Tibial nerve (tissue), 4 donors: ENCODE measurements at regions not wholly inside any gene's neighbourhood (a gene's known extent, or its start where the extent isn't known, plus 50 kb on each side); places are given as distances from the start of the nearest gene placed in this dataset.

ENCODE experiments used
- DNase-seq, 2 donors: peaks; one replicate each; pipeline ENCODE4 v3.0.0-alpha.2; 2019; ENCODE audit warnings: low spot score in 2 of 2
- H3K27ac ChIP-seq, 4 donors: fragments of 200-600 bp; sonication (generic) in 3 of 4; one replicate each; pipeline ENCODE4 v1.5.1; 2017 to 2019; ENCODE audit warnings: mild to moderate bottlenecking in 1 of 4
- H3K27me3 ChIP-seq, 2 donors: fragments of 200-600 bp; sonication (generic) in 1 of 2; one replicate each; pipeline versions ENCODE4 v1.5.1 to v1.6.0; 2017 to 2019
- H3K36me3 ChIP-seq, 3 donors: fragments of 200-600 bp; sonication (generic); one replicate each; pipeline ENCODE4 v1.5.1; 2018 to 2019
- H3K4me1 ChIP-seq, 4 donors: fragments of 200-600 bp; sonication (generic) in 3 of 4; one replicate each; pipeline ENCODE4 v1.5.1; 2017 to 2019
- H3K4me3 ChIP-seq, 4 donors: fragments of 200-600 bp; sonication (generic) in 3 of 4; one replicate each; pipeline ENCODE4 v1.5.1; 2017 to 2019; ENCODE audit warnings: mild to moderate bottlenecking in 1 of 4, moderate library complexity in 1 of 4
- H3K9me3 ChIP-seq, 4 donors: fragments of 200-600 bp; sonication (generic) in 3 of 4; one replicate each; pipeline ENCODE4 v1.5.1; 2017 to 2019
- EP300 ChIP-seq, 2 donors: sonication (generic); formaldehyde crosslinking; IDR thresholded peaks; one replicate each; pipeline ENCODE4 v1.6.1; 2017; ENCODE audit warnings: antibody characterized with exemption in 2 of 2, mild to moderate bottlenecking in 1 of 2
- POLR2A ChIP-seq, 2 donors: fragments of 450-650 bp; IDR thresholded peaks; one replicate each; pipeline ENCODE4 v1.6.1; 2017; ENCODE audit warnings: antibody characterized with exemption in 2 of 2, mild to moderate bottlenecking in 2 of 2, moderate library complexity in 2 of 2
- WGBS, 2 donors: methylation state at CpG; one replicate each; pipeline ENCODE4 v1.1.5; 2018; 5-methylcytosine and 5-hydroxymethylcytosine counted together
- TF ChIP-seq, protein P1 (sequence below), 5 experiments: fragments of 200-600 bp in 3 of 5; fragments of 450-650 bp in 2 of 5; sonication (generic) in 3 of 5; IDR thresholded peaks; one replicate each; pipeline ENCODE4 v1.5.1; 2016 to 2019; ENCODE audit warnings: antibody characterized with exemption in 5 of 5, mild to moderate bottlenecking in 3 of 5, moderate library complexity in 2 of 5

DNA sequence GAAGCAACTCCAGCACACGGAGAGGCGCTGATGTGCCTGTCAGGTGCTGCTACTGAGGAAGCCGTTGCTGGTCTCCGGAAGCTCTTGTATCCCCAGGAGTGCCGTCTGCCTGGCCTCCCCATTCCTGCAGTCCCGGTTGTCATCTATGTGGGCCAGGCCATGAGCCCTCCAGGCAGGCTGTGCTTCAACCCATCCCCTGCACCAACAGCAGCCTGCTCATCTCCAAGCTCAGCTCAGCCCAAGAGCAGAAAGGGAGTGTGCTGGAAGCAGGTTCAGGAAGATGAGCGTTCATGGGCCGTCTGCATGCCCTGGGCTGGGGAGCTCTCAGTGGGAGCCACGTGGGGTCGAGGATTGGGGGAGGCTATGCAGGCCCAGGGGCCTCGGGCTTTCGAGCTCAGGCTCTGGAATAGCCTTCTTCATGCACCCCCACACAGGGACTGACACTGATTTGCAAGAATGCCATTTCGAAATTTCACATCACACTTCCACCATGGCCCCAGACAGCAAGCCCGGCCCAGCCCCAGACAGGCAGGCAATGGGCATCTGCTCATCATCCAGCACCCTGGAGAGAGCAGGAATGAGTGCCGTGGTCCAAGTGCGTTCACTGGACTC is 164.5 kb downstream of the KIF26A start:
- DNase-seq = no peak
- H3K36me3 ChIP-seq = no peaks in the 10 kb centered on the region
- H3K4me1 ChIP-seq = no peaks in the 10 kb centered on the region
- WGBS, 2 donors = 70 to 74% methylated on average over 14 to 16 of the region's 16 CpGs
- H3K9me3 ChIP-seq = no peaks in the 10 kb centered on the region
- H3K27me3 ChIP-seq = no peaks in the 10 kb centered on the region
- no peak overlapping the region for H3K4me3 ChIP-seq
- no peak for TF ChIP-seq POLR2A (IDR thresholded peaks at IDR 0.05)
- no peak for TF ChIP-seq EP300 (IDR thresholded peaks at IDR 0.05)
- TF ChIP-seq, protein P1, sequence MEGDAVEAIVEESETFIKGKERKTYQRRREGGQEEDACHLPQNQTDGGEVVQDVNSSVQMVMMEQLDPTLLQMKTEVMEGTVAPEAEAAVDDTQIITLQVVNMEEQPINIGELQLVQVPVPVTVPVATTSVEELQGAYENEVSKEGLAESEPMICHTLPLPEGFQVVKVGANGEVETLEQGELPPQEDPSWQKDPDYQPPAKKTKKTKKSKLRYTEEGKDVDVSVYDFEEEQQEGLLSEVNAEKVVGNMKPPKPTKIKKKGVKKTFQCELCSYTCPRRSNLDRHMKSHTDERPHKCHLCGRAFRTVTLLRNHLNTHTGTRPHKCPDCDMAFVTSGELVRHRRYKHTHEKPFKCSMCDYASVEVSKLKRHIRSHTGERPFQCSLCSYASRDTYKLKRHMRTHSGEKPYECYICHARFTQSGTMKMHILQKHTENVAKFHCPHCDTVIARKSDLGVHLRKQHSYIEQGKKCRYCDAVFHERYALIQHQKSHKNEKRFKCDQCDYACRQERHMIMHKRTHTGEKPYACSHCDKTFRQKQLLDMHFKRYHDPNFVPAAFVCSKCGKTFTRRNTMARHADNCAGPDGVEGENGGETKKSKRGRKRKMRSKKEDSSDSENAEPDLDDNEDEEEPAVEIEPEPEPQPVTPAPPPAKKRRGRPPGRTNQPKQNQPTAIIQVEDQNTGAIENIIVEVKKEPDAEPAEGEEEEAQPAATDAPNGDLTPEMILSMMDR (IDR thresholded peaks at IDR 0.05) = no peak
- no peak overlapping the region for H3K27ac ChIP-seq

DNA sequence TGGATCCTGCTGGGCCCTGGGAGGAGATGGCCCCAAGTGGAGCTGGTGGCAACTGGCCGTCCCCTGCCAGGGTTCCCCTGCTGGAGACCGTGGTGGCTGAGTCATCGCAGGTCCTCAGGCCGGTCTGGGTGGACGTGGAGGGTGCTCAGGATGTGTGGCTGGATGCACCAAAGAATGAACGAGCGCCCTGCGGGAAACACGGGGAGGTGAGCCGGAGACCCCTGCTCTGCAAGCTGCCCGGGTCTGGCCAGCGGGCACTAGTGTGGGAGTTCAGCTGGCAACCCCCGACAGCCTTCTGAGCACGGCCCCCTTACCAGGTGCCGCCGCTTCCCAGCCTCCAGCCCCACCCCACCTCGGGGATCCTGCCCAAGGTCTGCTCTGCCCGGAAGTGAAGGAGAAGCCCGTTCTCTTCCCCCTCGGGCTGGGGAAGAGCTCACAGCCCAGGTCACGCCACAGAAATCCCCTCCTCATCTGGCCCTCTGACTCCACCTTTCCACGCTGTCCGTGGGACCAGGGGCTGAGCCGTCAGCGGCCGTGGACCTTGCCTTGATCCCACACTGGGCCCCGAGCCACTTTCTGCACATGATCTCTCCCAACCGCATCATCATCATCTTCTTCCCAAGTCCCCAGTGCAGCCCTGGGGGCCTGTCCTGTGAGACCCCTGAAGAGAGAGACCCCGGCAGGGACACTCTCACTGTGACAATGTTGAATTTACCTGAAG is 165.5 kb downstream of the KIF26A start:
- no peaks in the 10 kb centered on the region for H3K27me3 ChIP-seq
- H3K36me3 ChIP-seq = no peaks in the 10 kb centered on the region
- H3K4me3 ChIP-seq = no peak overlapping the region
- H3K4me1 ChIP-seq = no peaks in the 10 kb centered on the region
- peaks cover 0 to under 1% (median 0%) of the 10 kb centered on the region in 4 donors for H3K9me3 ChIP-seq
- TF ChIP-seq, protein P1 (IDR thresholded peaks at IDR 0.05) = no peak
- TF ChIP-seq EP300 (IDR thresholded peaks at IDR 0.05) (no peak), POLR2A (IDR thresholded peaks at IDR 0.05) (no peak)
- no peak for DNase-seq
- H3K27ac ChIP-seq = no peak overlapping the region
- WGBS, 2 donors = 84% methylated on average over 28 to 29 of the region's 29 CpGs

DNA sequence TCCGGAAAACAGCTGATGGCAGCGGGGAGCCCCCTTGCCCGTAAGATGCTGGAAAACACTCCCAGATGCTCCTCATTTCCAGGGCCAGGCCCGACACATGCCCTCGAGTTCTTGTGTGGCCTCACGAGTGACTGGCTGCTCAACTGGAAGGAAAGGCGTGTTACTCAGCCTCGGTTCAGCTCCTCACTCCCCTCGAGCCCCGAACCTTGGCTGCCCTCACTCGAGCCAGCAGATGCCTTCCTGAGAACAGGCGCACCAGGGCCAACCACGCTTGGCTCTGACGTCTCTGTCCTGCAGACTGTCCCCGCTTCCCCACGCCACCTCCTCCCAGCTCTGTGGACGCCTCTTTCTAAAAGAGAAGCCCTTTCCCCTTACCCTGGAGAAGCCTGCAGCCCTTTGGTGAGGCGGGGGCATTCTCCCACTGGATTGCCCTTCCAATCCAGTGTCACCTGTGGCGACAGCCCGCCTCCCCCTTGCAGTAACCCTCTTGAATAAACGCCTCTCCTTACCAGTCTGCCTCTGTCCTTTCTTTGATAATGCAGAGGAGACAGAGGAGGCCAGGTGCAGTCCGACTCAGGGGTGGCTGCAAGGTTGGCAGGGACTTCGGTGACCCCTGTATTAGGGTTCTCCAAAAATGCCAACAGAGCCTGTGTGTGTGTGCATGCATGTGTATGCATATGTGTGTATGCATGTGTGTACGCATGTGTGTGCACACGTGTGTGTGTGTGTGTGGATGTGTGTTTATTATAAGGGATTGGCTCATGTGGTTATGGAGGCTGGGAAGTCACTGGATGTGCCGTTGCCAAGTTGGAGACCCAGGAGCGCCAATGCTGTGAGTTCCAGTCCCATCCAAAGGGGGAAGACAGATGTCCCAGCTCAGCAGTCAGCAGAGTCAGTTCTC is 166.3 kb downstream of the KIF26A start:
- 65 to 67% methylated on average over 27 of the region's 27 CpGs for WGBS, 2 donors
- H3K27ac ChIP-seq = no peak overlapping the region
- H3K4me3 ChIP-seq = no peak overlapping the region
- H3K36me3 ChIP-seq = no peaks in the 10 kb centered on the region
- H3K27me3 ChIP-seq = no peaks in the 10 kb centered on the region
- peaks cover 0 to 8% (median 0%) of the 10 kb centered on the region in 4 donors for H3K9me3 ChIP-seq
- DNase-seq = no peak
- no peaks in the 10 kb centered on the region for H3K4me1 ChIP-seq
- TF ChIP-seq POLR2A (IDR thresholded peaks at IDR 0.05) = no peak
- TF ChIP-seq EP300 (IDR thresholded peaks at IDR 0.05) = no peak
- TF ChIP-seq, protein P1 (IDR thresholded peaks at IDR 0.05) = no peak

DNA sequence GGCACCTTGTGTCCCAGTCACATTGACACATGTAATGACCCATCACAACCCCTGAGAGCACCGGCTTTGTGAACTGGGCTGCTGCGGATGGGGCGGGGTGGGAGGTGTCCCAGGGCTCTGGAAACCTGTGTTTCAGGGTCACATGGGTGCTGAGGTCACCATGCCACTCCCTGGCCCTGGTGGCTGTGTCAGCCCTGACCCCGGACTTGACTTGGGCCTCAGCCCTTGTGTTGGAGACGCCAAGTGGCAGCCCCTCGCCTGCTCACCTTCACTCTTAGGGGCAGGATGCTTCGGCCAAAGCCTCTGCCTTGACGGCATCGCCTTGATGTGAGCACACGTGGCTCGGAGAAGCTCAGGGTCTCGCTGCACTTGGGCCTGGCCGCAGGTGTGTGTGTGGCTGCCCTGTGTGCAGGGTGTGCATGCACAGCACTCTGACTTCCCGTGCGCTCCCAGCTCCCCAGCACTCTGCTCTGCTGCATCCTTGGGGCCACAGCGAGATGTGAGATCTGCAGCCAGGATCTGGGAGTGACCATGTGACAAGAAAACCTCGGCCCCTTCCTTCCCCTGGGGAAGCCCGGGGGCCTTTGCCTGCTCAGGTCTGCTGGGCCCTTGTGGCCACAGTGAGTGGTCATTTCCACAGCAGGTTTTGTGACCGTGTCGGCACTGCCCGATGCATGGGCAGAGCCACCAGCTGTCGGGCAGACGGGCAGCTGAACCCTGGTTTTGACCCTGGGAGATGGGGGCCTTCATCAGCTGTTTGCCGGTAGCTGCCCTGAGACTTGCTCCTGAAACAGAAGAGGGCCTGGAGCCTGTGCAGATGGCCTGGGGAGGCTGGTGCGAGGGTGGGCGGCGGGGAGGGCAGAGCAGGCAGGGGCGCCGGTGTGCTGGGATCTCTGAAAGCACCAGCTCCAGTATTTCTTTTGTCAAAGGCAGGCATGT is 167.4 kb downstream of the KIF26A start:
- 81 to 84% methylated on average over 21 to 24 of the region's 29 CpGs for WGBS, 2 donors
- Histone ChIP-seq H3K9me3 (peaks cover 0 to 19% (median 0%) of the 10 kb centered on the region in 4 donors), H3K36me3 (no peaks in the 10 kb centered on the region), H3K27ac (no peak overlapping the region), H3K4me1 (no peaks in the 10 kb centered on the region), H3K27me3 (no peaks in the 10 kb centered on the region), H3K4me3 (no peak overlapping the region)
- no peak for TF ChIP-seq EP300 (IDR thresholded peaks at IDR 0.05)
- TF ChIP-seq, protein P1 (IDR thresholded peaks at IDR 0.05) = no peak
- no peak for TF ChIP-seq POLR2A (IDR thresholded peaks at IDR 0.05)
- no peak for DNase-seq
